HG03575 (cell line): ENCODE measurements at regions not wholly inside any gene's neighbourhood (a gene's known extent, or its start where the extent isn't known, plus 50 kb on each side); places are given as distances from the start of the nearest gene placed in this dataset.
"Not testable (repeated sequence)": the region's sequence is repeated elsewhere in the genome, so short reads cannot be mapped to it uniquely, and the experiment has no call there.

Experiments
- ATAC-seq: cut with Tn5 transposase; IDR thresholded peaks from one replicate; pipeline ENCODE4 v1.9.1; 2021; ENCODE audit not compliant: unreplicated experiment, insufficient number of reproducible peaks, low FRiP score; ENCODE audit errors: extremely low read depth

GRCh38 chr6:155913816-155914215 is 458.2 kb upstream of the NOX3 start:
- no peak for ATAC-seq

DNA sequence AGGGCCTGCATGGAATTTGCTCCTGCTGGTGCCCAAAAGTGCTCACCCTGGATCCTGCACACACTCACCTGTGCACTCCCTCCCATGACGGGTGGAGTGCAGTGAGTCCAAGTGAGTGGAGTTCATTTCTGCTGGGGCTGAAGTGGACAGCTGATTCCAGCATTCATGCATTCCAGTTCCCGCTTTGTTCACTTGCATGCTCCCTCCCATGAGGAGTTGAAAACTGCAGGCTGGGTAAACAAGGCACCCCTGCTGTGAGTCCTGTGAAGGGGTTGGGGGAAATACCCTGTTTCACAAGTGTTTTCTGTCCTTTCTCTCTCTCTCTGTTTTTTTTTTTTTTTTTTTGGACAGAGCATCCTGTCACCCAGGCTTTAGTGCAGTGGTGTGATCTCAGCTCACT is 454.1 kb upstream of the NOX3 start:
- no peak for ATAC-seq

- no peak for ATAC-seq
Observed at GRCh38 chr6:155895641-155896040, 440.0 kb upstream of the NOX3 start.

GRCh38 chr6:155894758-155895157 is 439.1 kb upstream of the NOX3 start:
- ATAC-seq = no peak

DNA sequence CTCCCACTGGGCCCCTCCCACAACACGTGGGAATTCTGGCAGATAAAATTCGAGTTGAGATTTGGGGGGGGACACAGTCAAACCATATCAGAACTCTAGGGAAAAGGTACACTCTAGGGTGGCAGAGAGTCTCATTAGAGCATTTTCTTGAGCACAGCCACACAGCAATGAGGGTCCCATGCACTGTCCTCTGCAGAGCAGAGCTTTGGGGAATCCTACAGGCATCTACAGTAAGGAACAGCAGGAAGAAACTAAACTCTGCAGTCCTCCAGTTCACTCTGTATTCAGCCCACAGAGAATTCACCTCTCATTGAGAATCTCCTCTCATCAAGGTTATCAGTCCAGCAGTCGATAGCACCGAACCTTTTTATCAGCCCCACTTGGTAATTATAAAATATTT is 438.6 kb upstream of the NOX3 start:
- no peak for ATAC-seq

DNA sequence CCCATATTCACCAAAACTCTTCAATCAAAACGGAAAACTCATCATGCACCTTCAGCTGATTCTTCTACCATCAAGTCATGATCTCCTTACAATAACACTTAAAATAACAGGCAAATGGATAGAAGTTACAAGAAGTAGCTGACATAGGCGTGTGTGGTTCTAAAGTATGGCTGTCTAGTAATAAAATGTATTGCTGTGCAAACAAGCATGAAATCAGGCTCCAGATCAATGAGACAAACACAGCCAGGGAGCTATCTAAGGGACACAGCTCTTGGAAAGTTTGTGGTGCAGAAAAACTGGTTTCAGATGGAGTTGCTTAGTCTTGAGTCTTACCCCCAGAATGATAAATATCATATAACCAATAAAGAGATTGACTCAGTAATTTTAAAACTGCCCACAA is 434.8 kb upstream of the NOX3 start:
- no peak for ATAC-seq

- no peak for ATAC-seq
Observed at GRCh38 chr6:155889410-155889809, 433.8 kb upstream of the NOX3 start.

DNA sequence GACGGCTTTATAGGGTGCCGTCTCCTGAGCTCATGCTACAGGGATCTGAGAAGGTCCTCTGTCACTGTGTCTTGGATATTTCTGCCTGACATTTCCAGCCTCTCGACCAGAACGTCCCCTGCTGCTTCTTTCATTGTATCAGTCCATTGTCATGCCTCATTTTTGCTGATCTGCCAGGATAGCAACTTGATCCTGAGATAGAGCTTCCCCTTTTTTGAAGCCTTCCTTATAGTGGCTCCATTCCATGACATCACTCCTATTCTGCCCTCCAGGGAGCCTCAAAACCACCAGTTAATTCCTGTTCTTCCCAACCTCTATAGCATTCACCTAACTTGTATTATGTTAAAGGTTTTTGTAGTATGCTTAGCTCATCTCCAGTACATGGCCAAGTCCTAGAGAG is 431.8 kb upstream of the NOX3 start:
- no peak for ATAC-seq

- no peak for ATAC-seq
Observed at GRCh38 chr6:155883741-155884140, 428.1 kb upstream of the NOX3 start.

- no peak for ATAC-seq
Observed at GRCh38 chr6:155883334-155883731, 427.7 kb upstream of the NOX3 start.

DNA sequence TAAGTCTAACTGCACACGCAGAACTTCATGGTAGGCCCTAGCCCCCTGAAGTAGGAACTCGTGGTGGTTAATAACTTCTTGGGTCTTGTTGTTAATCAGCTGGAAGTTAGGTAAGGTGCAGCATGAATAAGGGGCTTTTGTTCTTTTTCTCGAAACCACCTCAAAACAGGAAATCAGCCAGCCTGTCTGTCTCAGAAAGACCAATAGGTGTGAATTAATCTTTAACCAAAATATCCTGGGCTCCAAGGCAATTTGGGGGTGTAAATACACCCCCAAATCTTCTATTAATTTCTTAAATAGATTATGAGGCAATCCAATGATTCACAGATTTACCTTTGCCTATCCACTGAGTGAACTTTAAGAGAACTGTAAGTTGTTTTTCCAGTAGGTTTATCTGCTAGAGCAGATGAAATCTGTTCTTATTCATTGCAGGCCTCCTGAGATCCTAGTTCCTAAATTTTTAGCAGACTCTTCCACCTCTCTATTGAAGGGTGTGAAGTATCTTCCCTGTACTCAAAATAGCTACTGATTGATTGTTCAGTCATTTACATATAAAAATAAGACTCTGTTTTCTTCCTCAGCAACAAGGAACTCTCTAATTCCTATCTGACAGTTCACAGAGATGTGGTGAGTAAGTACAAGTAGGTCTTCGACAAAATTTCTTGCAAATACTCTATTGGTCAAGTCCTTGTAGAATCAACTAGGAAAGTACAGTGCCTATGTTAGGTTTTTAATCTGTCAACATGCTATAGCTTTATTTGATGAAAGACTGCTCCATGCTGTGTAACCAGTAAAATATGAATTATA is 427.1 kb upstream of the NOX3 start:
- peak; percentile 77 for ATAC-seq

DNA sequence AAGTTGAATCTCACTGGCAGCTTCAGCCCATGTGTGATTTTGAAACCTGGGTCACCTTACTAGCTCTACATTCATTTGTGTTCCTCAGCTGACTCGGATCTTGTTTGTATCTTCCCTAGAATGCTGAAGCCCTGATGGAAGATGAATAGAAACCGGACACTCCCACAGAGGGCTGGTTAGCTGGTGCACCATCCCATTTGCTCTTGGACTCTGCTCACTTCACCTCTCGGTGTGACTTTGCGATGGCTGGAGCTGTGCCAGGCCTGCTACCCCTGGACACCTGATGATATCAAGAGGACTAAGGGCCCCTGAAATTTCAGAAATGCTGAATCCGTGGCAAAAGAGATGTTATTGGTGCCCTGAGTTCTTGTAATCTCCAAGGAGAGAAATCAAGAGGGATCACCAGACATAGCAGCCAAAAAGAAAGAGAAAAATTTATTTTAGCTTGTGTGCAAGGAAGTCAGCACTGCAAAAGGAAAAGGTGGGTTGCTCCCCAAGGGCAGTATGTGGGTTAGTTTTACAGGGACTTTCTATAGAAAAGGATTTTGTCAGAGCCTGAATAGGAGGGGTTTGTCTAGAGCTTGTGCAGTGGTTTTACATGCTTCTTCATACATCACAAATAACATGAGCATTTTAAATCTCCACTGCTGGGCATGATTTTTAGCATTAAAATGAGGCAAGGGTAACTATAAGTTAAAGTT is 426.3 kb upstream of the NOX3 start:
- peak; percentile 13 for ATAC-seq

DNA sequence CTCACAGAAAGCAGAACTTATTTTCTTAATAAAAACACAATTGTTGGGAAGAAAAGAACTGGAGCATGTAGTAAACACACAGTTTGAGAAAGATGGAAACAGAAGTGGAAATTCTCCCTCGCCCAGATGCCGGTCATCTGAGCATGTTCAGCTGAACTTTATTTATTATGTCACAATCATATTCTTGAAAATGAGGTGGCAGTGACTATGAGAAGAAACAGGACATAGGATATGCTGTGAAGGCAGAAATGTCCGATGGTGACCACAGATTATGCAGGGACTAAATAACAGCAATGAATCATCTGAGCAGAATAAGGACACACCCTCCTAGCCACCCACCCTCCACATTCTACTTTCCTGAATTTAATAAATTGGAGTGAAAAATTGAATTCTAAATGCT is 425.3 kb upstream of the NOX3 start:
- no peak for ATAC-seq

- no peak for ATAC-seq
Observed at GRCh38 chr6:155872961-155873360, 417.3 kb upstream of the NOX3 start.

GRCh38 chr6:155867682-155868081 is 412.0 kb upstream of the NOX3 start:
- ATAC-seq = no peak

GRCh38 chr6:155866676-155867390 is 411.2 kb upstream of the NOX3 start:
- not testable (repeated sequence) for ATAC-seq

- ATAC-seq = no peak
Observed at GRCh38 chr6:155861821-155862220, 406.2 kb upstream of the NOX3 start.

DNA sequence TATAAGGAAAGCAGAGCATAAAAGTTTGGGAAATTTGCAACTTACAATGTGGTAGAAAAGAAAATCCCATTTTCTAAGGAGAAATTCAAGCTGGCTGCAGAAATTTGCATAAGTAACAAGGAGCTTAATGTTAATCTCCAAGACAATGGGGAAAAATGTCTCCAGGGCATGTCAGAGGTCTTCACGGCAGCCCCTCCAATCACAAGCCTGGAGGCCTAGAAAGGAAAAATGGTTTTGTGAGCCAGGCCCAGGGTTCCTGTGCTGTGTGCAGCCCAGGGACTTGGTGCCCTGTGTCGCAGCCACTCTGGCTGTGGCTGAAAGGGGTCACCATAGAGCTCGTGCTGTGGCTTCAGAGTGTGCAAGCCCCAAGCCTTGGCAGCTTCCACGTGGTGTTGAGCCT is 403.3 kb upstream of the NOX3 start:
- not testable (repeated sequence) for ATAC-seq

DNA sequence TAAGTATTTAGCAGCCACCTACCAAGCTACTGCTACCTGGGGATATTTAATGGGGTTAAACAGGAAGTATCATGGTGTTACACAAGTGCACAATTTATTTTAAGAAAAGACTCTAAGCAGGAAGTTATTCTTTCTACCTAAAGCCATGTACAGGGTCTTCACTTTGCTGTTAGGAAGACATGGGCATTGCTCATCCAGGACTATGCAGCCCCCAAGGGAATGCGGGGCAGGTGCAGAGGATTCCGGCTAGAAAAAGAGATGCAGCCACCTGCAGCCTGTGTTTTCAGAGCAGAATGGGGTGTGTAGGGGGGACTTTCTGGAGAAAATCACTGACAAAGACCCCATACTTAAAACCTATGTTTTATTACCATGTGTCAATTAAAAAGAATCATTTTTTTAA is 399.1 kb upstream of the NOX3 start:
- ATAC-seq = no peak

- no peak for ATAC-seq
Observed at GRCh38 chr6:155853011-155853410, 397.4 kb upstream of the NOX3 start.
